ENCODE measurements at regions not wholly inside any gene's neighbourhood (a gene's known extent, or its start where the extent isn't known, plus 50 kb on each side); places are given as distances from the start of the nearest gene placed in this dataset.

DNA sequence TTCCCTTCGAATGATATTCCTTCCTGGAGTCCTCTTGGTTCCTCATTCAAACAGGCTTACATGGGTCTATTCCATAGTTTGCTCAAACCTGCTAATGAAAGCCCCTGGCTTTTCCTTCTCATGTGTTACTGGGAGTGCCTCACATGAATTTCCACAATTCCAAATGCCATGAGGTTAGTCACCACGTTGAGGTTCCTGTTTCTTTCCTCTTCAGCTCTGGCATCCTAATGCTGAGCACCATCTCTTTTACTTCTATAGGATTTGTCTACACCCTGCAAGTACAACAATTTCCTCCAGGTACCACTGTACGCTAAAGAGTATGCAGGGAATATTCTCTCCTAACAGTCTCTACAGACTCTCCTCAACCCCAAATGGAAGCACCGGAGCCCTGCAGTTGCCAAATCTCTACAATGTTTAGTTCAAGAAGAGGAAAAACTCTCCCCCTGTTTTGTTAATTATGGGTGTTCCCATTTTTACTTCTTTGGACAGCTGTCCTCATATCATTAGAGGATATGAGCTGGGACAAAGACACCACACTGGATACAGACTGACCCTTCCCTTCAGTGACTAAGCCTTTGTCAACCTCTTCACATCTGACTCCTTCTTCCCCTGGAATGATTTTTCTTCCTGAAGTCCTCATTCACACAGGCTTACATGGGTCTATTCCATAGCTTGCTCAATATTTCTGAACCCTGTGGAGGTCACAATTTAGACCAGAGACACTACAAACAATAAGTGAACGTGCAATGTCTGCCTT lies 145.8 kb upstream of the BET1 start (continued):
- TF ChIP-seq RBBP5 (IDR thresholded peaks at IDR 0.05; ENCODE audit: borderline replicate concordance, insufficient read depth, low read length, poor library complexity, severe bottlenecking): no peak
- TF ChIP-seq PHF8 (IDR thresholded peaks at IDR 0.05; ENCODE audit: borderline replicate concordance, low read length): no peak
- TF ChIP-seq ZFP36 (IDR thresholded peaks at IDR 0.05; ENCODE audit: low read depth, low read length, partially characterized antibody): no peak
- TF ChIP-seq, protein P1, sequence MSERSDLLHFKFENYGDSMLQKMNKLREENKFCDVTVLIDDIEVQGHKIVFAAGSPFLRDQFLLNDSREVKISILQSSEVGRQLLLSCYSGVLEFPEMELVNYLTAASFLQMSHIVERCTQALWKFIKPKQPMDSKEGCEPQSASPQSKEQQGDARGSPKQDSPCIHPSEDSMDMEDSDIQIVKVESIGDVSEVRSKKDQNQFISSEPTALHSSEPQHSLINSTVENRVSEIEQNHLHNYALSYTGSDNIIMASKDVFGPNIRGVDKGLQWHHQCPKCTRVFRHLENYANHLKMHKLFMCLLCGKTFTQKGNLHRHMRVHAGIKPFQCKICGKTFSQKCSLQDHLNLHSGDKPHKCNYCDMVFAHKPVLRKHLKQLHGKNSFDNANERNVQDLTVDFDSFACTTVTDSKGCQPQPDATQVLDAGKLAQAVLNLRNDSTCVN (CRISPR knock-in tag; IDR thresholded peaks at IDR 0.05): no peak
- no peak for TF ChIP-seq ZNF354B (CRISPR knock-in tag; IDR thresholded peaks at IDR 0.05)
- no peak for TF ChIP-seq HOMEZ (CRISPR knock-in tag; IDR thresholded peaks at IDR 0.05)
- TF ChIP-seq HDAC6 (IDR thresholded peaks at IDR 0.05; ENCODE audit: low read depth, low read length): no peak
- TF ChIP-seq HOXB6 (CRISPR knock-in tag; IDR thresholded peaks at IDR 0.05; ENCODE audit: borderline replicate concordance): no peak
- TF ChIP-seq CGGBP1 (CRISPR knock-in tag; IDR thresholded peaks at IDR 0.05): no peak
